GM19099 (cell line): ENCODE measurements at regions not wholly inside any gene's neighbourhood (a gene's known extent, or its start where the extent isn't known, plus 50 kb on each side); places are given as distances from the start of the nearest gene placed in this dataset.

Source experiments
- POLR2A ChIP-seq: IDR thresholded peaks from 3 replicates; pipeline ENCODE4 v1.6.1; 2011; ENCODE audit warnings: low read depth; ENCODE audit not compliant: insufficient read length; ENCODE audit errors: extremely low read depth

DNA sequence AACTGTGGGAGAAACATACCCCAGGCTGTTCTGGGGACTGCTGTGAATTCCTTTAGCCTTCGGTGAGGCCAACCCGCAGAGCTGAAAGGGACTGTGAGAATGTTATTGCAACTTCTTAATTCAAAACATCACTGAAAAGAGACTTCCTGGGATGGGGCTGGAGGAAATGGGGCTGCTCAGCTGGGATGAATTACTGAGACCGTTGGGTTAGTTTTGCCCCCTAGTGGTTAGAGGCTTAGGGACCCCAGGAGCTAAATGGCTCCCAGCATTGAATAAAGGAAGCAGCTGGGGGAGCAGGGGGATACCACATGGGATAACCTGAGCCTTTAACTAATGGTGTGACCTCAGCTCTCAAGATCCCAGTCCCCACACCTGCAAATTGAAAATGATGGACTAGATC lies 941.1 kb upstream of the FANCL start:
- TF ChIP-seq POLR2A = no peak

DNA sequence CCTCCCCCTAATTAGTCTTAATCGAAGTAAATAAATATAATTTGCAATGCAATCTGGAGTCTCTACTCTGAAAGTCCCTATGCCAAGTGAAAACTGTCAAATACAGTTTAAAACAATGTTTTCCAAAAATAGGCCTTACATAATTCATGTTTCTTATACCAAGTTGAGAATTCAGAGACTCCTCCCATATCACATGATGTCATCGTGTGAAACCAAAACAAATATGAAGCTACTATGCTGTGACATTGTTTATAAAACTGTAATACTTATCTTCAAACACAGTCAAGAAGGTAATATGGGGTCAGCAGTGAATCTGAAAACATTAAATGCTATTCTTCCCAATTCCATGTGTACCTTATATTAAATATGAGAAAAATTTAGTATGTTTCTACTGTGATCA lies 940.2 kb upstream of the FANCL start:
- no peak for TF ChIP-seq POLR2A

DNA sequence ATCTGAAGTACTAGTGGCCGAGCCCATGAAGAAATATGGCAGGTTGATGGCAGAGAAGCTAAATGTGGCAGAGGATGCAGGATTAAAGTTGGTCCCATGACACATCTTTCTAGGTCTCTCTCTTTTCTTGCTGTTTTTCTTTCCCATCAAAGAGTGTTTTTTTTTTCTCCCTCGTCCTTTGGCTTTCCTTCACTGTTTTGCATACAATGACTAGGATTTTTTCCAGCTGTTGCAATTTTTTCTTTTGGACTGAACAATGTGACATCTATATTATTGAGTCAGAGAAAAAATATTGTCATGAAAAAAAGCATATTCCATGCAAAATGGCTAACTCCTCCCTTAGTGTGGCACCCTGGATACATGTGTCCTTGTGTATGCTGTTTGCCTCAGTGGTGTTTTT lies 939.5 kb upstream of the FANCL start:
- TF ChIP-seq POLR2A = no peak

DNA sequence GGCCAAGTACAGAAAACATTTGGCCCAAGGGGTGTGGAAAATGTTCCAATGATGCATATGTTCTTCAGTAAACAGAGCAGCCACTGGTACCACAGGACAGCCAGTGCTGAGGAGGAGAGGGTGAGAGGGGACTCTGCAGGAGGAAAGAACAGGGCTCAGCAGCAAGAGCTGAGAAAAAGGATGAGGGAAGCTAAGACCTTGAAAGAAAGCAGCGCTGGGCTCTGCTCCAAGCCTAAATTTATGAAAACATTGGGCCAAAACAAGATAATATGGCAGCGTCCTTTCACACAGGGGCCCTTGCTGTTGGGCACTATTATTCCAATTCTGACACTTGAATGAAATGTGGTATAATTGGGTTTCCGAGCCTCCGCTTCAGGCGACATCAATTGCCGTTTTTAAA lies 939.0 kb upstream of the FANCL start:
- no peak for TF ChIP-seq POLR2A

DNA sequence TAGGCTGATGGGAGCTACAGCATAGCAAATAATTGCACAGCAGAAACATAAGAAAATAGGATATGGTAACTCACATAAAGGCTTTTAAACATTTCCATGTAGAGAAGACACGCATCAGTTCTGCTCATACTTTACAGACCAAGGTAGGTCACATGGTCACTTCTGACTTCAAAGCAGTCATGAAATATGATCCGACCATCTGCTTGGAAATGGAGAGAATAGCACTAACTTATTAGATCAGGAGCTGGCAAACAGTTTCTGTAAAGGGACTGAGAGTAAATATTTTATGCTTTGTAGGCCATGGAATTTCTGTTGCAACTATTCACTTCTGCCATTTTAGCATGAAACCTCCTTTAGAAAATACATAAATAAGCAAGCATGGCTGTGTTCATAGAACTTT lies 936.6 kb upstream of the FANCL start:
- TF ChIP-seq POLR2A = no peak

DNA sequence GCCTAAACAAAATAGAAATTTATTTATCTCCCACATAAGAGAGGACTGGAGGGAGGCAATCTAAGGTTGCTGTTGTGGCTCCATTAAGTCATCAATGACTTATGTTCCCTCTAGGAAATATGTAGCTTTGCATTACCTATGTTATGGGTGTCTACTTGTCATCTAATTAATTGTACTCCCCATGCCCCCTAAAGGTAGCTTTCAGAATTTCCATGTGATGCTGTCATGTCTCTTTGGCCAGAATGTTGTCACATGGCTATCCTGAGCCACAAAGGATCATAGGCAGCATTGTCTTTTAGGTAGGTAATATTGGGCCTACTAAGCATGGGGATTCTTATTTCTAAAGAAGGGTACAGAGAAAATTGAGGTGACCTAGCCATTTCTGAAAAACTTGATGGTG lies 935.6 kb upstream of the FANCL start:
- TF ChIP-seq POLR2A = no peak

DNA sequence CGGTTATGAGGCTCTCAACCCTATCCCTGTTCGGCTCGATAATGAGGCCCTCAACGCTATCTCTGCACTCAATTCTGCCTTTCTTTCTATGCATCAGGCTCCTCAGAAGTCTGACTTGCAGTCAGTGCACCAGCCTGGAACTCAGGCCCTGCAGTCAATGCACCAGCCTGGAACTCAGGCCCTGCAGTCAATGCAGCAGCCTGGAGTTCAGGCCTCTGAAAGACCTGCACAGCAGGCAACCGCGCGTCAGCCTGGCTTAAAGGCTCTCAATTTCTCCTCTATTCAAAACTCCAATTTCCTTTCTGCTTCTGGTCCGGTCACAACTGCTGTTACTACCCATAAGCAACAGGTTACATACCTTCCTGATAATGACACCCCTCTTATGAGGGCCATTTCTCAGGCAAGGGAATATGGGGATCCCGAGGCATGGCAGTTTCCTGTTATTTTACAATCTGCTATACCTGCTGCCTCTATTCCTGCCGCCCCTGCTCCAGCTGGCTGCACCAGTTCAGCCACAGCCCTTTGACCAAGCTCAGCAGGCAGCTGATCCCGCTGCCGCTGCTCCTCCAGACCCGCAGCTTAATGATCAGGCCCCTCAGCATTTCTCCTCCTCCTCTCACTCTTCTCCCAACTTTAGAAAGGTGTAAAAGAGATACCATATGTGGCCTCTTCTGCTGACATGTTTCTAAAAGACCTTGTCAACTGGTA lies 933.6 kb upstream of the FANCL start:
- no peak for TF ChIP-seq POLR2A

DNA sequence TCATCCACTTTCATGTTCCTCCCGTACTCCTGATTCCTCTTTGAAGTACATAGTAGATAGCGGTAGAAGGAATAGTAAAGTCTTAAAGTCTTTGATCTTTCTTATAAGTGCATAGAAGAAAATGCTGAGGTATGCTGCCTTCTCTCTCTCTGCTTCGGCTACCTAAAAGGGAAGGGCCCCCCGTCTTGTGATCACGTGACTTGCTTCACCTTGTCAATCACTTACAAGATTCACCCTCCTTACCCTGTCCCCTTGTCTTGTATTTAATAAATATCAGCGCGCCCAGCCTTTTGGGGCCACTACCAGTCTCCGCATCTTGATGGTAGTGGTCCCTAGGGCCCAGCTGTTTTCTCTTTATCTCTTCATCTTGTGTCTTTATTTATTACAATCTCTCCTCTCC lies 932.2 kb upstream of the FANCL start:
- TF ChIP-seq POLR2A = no peak

DNA sequence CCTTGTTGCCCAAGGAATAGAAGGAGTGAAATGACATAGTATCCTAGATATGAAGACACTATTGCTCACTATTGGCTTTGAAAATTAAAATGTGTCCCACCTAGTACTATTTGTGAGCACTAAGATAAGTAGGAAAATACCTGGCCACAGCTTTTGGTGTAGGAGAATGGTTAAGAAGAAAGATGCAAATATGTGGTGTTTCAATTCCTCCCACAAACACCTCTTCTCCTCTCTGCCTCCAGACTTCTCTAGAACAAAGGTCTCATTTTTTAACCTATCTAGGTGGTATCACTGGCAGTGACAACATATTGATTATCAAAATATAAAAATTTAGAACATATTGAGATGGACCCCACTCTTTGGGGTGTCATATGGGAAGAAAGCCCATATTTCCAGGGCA lies 929.9 kb upstream of the FANCL start:
- TF ChIP-seq POLR2A = no peak

DNA sequence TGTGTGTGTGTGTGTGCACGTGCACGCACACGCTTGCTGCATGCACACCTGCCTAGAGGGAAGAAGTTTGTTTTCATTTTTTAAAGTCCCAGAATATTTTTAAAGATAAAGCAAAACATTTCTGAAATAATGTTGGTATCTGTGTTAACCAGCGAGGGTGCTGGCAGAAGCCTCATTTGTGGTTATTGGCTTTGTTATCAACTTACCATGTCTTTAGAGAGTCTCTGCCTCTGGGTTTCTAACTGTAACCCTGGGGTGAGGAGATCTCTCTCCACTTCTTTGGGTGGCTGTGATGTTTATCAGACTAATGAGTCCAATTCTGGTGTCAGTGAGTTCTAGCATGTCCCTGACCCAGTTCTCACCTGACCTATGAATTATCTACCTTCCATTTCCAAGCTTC lies 927.6 kb upstream of the FANCL start:
- TF ChIP-seq POLR2A = no peak

DNA sequence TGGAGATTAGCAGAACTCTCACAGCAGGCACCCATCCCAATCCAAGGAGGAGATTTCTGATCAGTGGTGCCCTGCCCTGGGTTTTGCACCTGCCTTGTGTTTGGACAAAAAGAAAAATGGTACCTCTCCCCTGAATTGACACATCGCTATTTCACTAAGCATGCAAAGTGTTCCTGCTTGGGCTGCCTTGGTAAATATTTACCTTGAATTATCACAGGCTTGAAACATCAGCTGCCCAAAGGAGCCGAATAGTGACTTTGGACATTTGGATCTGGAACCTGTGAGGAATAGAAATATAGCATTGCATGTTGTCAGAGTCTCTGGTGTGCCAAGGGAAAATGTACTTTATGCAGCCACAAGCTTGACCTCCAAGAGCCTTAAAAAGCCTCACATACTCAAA lies 926.4 kb upstream of the FANCL start:
- TF ChIP-seq POLR2A = no peak

DNA sequence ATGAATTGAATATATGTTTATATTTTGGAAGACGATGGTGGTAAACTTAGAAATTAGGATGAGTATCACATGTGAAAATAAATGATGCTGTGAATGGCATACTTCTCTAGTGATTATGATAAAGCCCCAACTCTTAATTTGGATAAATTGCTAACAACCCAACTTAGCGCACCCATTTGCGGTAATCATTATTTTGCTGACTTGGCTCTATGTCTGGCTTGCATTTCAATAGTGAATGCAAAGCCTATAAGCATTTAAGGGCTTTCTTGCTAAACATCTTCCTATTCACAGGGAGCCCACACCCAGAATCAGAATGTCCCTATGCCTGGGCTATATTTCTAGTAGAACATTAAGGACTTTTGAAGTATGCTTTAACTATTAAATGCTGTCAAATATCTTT lies 910.7 kb upstream of the FANCL start:
- no peak for TF ChIP-seq POLR2A

DNA sequence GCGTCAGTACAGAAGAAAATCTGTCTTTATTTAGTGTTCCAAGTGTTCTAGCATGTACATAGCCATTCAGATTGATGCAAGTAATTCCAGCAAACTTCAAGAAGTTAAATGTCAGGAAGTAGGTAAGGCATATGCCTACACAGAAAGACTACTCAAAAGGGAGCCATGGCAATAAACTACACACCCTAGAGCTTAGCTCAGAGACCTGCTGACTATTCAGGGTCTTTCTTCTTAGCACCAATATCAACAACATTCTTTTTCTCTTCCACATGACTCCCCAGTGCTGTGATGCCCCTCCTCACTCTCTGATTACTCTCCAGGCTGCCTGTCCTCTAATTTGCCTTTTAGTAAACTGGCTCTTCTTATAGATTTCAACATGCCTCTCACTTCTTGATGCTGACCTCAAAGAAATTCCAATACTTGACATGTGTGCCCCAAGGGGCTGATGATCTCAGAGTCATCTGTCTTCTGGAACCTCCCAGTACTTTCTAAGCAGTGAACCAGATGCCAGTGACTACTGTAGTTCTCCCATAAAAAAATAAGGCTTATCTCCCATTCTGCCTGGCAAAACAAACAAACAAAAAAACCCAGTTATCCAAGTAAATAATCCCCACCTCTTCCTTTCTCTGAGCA lies 909.2 kb upstream of the FANCL start:
- no peak for TF ChIP-seq POLR2A

DNA sequence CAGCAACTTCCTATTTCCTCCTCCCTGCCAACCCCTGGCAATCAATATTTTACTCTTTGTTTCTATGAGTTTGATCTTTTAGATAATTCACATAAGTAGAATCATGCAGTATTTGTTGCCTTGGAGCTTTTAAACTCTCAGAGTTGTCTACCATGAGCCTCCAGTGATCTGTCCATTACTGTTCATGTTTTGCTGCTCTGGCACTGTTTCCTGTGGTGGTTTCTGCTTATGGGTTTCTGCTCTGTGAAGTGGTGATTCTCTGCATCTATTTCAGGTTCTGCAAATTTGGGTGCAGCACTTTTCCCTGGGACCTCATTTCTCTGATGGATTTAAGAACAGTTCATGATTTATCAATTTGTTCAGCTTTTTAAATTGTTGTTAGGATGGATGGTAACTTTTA lies 908.1 kb upstream of the FANCL start:
- no peak for TF ChIP-seq POLR2A

DNA sequence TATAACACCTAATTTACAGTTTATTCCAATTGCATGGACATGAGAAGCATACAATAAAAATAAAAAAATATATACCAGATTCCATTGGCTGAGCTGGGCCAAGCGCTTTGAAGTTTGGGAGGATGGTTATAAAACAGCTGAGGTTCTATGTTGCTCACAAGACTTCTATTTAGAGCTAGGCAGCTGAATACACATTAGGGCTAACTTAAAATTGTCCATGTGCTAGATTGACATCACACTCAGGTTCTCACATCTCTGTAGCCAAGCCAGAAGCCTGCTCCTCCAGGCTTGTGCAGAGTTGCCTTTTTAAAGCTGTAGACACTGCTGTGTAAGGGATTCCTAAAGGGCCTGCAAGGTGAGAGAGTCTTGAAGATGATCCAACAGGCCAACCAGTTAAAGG lies 871.1 kb upstream of the FANCL start:
- TF ChIP-seq POLR2A = no peak

DNA sequence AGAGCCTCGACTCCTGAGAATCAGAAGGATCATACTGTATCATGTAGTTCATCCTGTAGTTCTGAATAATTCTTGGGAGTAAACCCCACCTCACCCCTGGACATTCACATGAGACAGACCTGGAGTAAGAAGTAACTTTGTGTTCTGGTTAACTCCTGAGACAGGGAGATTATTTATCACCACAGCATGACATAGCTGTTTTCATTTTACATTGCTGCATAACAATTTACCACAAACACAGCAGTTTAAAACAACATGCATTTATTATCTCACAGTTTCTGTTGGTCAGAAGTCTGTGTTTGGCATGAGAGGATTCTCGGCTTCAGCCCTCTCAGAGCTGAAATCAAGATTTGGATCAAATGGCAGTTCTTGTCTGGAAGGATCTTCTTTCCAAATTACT lies 855.8 kb upstream of the FANCL start:
- no peak for TF ChIP-seq POLR2A

DNA sequence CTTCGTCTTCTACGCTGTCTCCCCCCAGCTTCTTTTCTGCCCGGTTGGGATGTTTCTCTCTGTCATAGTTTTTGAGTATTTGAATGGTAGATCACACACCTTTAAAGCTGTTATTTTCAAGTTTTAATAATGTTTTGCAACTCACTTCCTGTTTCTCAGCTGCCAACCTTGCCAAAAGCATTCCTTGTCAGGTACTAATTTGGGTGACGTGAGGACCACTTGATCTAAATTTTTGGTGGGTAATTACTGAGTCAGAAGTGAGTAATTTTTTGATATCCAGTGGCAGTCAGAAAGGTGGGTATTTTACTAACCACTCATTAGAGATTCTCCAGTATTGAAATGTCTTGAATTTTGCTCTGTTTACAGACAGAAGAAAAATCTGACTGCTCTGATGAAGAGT lies 852.4 kb upstream of the FANCL start:
- no peak for TF ChIP-seq POLR2A
